ENCODE measurements at regions not wholly inside any gene's neighbourhood (a gene's known extent, or its start where the extent isn't known, plus 50 kb on each side); places are given as distances from the start of the nearest gene placed in this dataset.

DNA sequence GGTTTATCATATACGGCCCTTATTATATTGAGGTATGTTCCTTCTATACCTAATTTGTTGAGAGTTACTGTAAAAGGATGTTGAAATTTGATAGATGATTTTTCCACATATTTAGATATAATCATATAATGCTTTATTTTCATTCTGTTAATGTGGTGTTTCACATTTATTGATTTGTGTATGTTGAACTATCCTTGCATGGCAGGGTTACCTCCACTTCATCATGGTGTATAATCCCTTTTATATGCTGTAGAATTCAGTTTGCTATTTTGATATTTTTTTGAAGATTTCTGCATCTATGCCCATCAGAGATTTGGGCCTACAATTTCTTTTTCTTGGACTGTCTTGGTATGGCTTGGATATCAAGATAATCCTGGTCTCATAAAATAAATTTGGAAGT lies 355.5 kb downstream of the EDEM1 start:
- intact Hi-C loops (cut with micrococcal nuclease): no loop called here
- Mint-ChIP-seq H3K27ac (no peak overlapping the region), H3K9me3 (peaks cover 47% of the 10 kb centered on the region), H3K4me1 (ENCODE audit: low read depth) (no peaks in the 10 kb centered on the region), H3K4me3 (no peak overlapping the region), H3K36me3 (ENCODE audit: low read depth) (no peaks in the 10 kb centered on the region), H3K27me3 (no peaks in the 10 kb centered on the region)

DNA sequence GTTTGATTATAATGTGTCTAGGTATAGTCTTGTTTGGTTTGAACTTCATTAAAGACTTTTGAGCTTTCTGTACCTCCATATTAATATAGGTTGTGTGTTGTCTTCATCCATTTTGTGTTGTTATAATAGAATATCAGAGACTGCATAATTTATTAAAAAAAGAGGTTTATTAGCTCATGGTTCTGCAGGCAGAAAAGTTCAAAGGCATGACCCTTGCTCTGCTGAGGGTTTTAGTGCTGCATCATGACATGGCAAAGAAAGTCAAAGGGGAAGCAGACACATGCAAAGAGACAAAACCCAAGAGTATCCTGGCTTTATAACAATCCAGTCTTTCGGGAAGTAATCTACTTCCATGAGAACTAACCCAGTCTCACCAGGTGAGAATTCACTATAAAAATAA lies 358.2 kb downstream of the EDEM1 start:
- H3K36me3 Mint-ChIP-seq (ENCODE audit: low read depth): no peaks in the 10 kb centered on the region
- H3K4me1 Mint-ChIP-seq (ENCODE audit: low read depth): no peaks in the 10 kb centered on the region
- peaks cover 58% of the 10 kb centered on the region for H3K9me3 Mint-ChIP-seq
- H3K27ac Mint-ChIP-seq: no peak overlapping the region
- H3K27me3 Mint-ChIP-seq: no peaks in the 10 kb centered on the region
- no peak overlapping the region for H3K4me3 Mint-ChIP-seq
- intact Hi-C loops (cut with micrococcal nuclease): no loop called here

DNA sequence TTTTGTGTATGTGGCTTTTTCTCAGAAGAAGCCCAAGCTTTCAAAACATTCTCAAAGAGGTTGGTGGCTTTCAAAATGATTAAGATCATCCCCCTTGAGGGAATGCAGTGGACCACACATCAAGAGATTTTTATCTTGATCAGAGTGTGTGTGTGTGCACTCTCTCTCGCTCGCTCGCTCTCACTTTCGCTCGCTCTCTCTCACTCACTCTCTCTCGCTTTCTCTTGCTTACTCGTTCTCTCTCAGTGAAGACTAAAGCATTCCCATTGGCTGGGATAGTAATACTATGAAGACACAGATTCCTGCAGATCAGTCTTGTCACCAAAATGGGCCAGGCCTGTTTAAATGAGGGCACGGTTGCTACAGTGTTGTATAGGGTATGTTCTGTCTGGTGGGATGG lies 365.7 kb downstream of the EDEM1 start:
- H3K4me1 Mint-ChIP-seq (ENCODE audit: low read depth): no peaks in the 10 kb centered on the region
- H3K9me3 Mint-ChIP-seq: peaks cover 21% of the 10 kb centered on the region
- H3K27me3 Mint-ChIP-seq: no peaks in the 10 kb centered on the region
- intact Hi-C loops (cut with micrococcal nuclease): no loop called here
- no peak overlapping the region for H3K27ac Mint-ChIP-seq
- no peak overlapping the region for H3K4me3 Mint-ChIP-seq
- no peaks in the 10 kb centered on the region for H3K36me3 Mint-ChIP-seq (ENCODE audit: low read depth)

DNA sequence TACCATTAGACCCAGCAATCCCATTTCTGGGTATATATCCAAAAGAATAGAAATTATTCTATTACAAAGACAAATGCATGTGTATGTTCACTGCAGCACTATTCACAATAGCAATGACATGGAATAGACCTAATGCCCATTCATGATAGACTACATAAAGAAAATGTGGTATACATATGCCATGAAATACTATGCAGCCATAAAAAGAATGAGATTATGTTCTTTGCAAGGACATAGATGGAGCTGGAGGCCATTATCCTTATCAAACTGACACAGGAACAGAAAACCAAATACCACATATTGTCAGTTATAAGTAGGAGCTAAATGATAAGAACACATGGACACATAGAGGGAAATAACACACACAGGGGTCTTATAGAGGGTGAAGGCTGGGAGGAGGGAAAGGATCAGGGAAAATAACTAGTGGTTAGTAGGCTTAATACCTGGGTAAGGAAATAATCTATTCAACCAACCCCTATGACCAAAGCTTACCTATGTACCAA lies 366.8 kb downstream of the EDEM1 start:
- H3K36me3 Mint-ChIP-seq (ENCODE audit: low read depth): no peaks in the 10 kb centered on the region
- no peak overlapping the region for H3K27ac Mint-ChIP-seq
- H3K9me3 Mint-ChIP-seq: peaks cover 18% of the 10 kb centered on the region
- intact Hi-C loops (cut with micrococcal nuclease): no loop called here
- no peaks in the 10 kb centered on the region for H3K27me3 Mint-ChIP-seq
- H3K4me1 Mint-ChIP-seq (ENCODE audit: low read depth): no peaks in the 10 kb centered on the region
- H3K4me3 Mint-ChIP-seq: no peak overlapping the region

DNA sequence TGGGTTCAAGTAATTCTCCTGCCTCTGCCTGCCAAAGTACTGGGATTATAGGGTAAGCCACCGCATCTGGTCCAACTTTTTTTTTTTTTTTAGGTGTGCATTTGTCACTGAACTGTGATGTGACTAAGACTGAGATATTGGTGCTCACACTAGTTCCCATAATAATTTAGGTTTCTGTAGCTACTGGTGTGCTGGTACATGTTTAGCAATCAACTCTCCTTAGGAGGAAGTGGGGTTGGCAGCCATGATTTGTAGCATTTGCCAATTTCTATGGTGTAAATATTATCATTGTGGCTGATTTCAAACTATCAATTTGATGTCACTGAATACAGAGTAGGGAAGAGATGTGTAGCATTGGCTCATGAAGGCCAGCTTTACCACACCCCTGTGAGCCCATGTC lies 372.7 kb downstream of the EDEM1 start:
- intact Hi-C loops (cut with micrococcal nuclease): no loop called here
- no peaks in the 10 kb centered on the region for H3K4me1 Mint-ChIP-seq (ENCODE audit: low read depth)
- peaks cover 18% of the 10 kb centered on the region for H3K9me3 Mint-ChIP-seq
- H3K4me3 Mint-ChIP-seq: no peak overlapping the region
- H3K27me3 Mint-ChIP-seq: no peaks in the 10 kb centered on the region
- H3K27ac Mint-ChIP-seq: no peak overlapping the region
- H3K36me3 Mint-ChIP-seq (ENCODE audit: low read depth): no peaks in the 10 kb centered on the region

DNA sequence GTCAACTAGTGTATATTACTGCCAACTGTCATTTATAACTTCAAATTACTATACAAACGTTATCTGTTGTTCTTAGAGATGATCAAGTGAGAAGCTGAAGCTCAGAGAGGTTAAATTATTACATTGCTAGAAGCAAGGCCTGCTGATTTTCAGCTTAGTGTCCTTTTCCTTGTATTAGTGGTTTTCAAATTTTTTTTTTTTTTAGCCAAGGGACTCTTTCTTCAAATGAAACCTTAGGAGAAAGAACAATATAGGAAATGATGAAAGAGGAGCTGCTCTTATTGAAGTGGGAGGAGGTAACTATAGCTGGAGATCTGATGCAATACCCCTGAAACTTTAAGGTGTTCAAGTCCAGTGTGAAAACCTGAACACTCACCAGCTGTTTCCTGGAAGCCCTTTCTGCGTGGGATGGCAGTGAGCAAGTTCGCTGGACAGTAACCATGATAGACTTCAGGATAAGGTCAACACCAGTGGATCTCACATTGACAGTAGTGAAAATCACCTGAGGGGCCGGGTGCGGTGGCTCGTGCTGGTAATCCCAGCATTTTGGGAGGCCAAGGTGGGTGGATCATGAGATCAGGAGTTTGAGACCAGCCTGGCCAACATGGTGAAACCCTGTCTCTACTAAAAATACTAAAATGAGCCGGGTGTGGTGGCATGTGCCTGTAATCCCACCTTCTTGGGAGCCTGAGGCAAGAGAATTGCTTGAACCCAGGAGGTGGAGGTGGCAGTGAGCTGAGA lies 376.2 kb downstream of the EDEM1 start:
- Mint-ChIP-seq H3K4me1 (ENCODE audit: low read depth) (no peaks in the 10 kb centered on the region), H3K36me3 (ENCODE audit: low read depth) (no peaks in the 10 kb centered on the region), H3K27ac (no peak overlapping the region), H3K27me3 (no peaks in the 10 kb centered on the region), H3K4me3 (no peak overlapping the region), H3K9me3 (peaks cover 20% of the 10 kb centered on the region)
- intact Hi-C loops (cut with micrococcal nuclease): no loop called here

DNA sequence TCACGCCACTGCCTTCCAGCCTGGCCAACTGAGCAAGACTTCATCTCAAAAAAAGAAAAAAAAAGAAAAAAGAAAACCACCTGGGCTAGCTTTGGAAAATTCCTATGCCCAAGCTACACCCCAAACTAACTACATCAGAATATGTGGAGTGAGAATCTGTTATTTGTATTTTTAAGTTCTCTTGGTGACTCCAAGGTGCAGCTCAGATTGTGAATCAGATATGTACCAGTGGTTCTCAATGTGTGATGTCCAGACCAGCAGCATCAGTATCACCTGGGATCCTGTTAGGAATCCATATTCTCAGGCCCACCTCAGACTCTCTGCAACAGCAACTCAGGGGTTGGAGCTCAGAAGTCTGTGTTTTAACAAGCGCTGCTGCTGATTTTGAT lies 376.8 kb downstream of the EDEM1 start:
- intact Hi-C loops (cut with micrococcal nuclease): no loop called here
- H3K4me1 Mint-ChIP-seq (ENCODE audit: low read depth): no peaks in the 10 kb centered on the region

DNA sequence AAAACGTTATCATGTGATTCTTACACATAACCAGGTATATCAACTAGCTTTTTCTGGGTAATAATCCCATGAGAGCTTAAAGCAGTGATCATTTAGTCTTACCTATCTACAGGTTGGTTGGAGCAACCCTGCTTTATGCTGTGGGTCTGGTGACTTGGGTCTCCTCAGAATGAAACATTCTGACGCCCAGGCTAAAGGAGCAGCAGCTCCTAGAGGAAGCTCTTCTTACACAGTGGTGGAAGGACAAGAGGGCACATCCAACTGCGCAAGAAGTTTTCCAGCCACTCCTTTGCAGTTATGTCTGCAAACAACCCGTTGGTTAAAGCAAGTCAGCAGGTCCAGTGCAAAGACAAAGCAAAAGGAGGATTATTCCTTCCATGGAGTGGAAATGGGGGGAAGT lies 377.5 kb downstream of the EDEM1 start:
- Mint-ChIP-seq H3K4me1 (ENCODE audit: low read depth) (no peaks in the 10 kb centered on the region), H3K27ac (no peak overlapping the region)
- intact Hi-C loops (cut with micrococcal nuclease): no loop called here

More for the DNA sequence above, 376.8 kb downstream of the EDEM1 start:
- H3K36me3 Mint-ChIP-seq (ENCODE audit: low read depth): no peaks in the 10 kb centered on the region
- no peaks in the 10 kb centered on the region for H3K27me3 Mint-ChIP-seq
- no peak overlapping the region for H3K27ac Mint-ChIP-seq
- no peak overlapping the region for H3K4me3 Mint-ChIP-seq
- peaks cover 18% of the 10 kb centered on the region for H3K9me3 Mint-ChIP-seq

DNA sequence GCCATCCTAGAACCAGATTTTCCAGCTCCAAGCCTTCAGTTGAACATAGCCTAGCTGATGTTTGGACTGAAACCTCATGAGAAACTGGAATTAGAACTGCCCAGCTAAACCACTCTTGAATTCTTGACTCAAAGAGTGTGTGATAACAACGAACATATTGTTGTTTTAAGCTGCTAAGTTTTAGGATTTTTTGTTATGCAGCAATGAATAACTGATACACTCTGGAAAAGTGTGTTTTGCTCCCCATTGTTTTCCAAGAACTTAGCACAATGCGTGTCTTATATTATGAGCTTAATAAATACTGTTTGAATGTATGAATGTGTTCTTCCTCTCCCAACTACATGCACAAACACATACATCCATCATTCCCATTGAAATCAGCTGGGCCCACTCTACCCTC lies 379.6 kb downstream of the EDEM1 start:
- Mint-ChIP-seq H3K27ac (no peak overlapping the region), H3K27me3 (no peaks in the 10 kb centered on the region), H3K4me1 (ENCODE audit: low read depth) (no peaks in the 10 kb centered on the region), H3K9me3 (peaks cover 9% of the 10 kb centered on the region), H3K36me3 (ENCODE audit: low read depth) (no peaks in the 10 kb centered on the region), H3K4me3 (no peak overlapping the region)
- intact Hi-C loops (cut with micrococcal nuclease): no loop called here

More for the DNA sequence above, 377.5 kb downstream of the EDEM1 start:
- peaks cover 17% of the 10 kb centered on the region for H3K9me3 Mint-ChIP-seq
- no peak overlapping the region for H3K4me3 Mint-ChIP-seq
- H3K36me3 Mint-ChIP-seq (ENCODE audit: low read depth): no peaks in the 10 kb centered on the region
- no peaks in the 10 kb centered on the region for H3K27me3 Mint-ChIP-seq

DNA sequence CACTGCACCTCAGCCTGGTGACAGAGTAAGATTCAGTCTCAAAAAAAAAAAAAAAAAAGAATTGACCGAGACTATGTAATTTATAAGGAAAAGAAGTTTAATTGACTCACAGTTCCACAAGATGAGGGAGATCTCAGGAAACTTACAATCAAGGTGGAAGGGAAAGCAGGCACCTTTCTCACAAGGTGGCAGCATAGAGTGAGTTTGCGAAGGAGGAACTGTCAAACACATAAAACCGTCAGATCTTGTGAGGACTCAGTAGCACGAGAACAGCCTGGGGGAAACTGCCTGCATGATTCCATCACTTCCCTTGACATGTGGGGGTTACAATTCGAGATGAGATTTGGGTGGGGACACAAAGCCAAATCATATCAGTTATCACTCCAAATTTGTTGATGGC lies 380.9 kb downstream of the EDEM1 start:
- intact Hi-C loops (cut with micrococcal nuclease): no loop called here
- H3K27me3 Mint-ChIP-seq: no peaks in the 10 kb centered on the region
- H3K4me3 Mint-ChIP-seq: no peak overlapping the region
- no peak overlapping the region for H3K27ac Mint-ChIP-seq
- no peaks in the 10 kb centered on the region for H3K36me3 Mint-ChIP-seq (ENCODE audit: low read depth)
- H3K4me1 Mint-ChIP-seq (ENCODE audit: low read depth): no peaks in the 10 kb centered on the region
- peaks cover 9% of the 10 kb centered on the region for H3K9me3 Mint-ChIP-seq

DNA sequence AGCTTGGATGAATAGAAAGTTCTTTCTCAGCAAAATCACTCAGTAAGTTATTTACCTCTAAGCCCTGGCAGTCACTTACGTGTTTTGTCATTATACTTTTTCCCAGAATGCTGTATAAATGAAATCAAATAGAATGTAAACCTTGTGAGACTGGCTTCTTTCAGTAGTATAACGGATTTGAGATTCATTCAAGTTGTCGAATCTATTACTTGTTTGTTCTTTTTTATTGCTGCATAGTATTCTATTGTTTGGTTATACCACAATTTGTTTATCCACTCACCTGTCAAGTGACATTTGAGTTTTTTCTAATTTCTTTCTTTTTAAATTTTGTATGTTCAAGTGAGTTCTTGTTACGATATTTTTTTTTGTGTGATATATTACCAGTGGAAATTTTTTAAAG lies 381.6 kb downstream of the EDEM1 start:
- intact Hi-C loops (cut with micrococcal nuclease): no loop called here
- Mint-ChIP-seq H3K4me1 (ENCODE audit: low read depth) (peaks cover 3% of the 10 kb centered on the region), H3K27me3 (no peaks in the 10 kb centered on the region), H3K4me3 (no peak overlapping the region), H3K36me3 (ENCODE audit: low read depth) (no peaks in the 10 kb centered on the region), H3K9me3 (peaks cover 9% of the 10 kb centered on the region), H3K27ac (no peak overlapping the region)

DNA sequence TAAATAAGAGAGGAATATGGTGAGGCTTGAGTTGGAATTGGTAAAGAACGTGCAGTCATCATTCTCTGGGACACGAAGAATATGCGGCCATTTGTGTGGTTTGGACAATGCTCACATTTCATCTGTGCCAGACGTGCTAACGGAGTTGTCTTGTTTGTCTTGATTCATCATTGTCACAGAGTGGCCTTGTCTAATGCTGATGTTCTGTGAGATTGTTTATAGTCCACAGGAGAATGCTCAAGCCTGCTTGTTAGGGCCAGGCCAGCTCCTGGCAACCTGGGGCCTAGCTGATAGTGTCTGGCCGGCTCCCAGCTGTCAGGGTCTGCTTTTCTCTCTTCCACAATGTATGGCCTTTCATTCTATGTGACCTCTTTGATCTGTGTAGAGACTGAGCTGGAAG lies 384.7 kb downstream of the EDEM1 start:
- intact Hi-C loops (cut with micrococcal nuclease): no loop called here
- Mint-ChIP-seq H3K4me3 (no peak overlapping the region), H3K36me3 (ENCODE audit: low read depth) (no peaks in the 10 kb centered on the region), H3K27me3 (peaks cover 6% of the 10 kb centered on the region), H3K27ac (no peak overlapping the region), H3K4me1 (ENCODE audit: low read depth) (peaks cover 5% of the 10 kb centered on the region), H3K9me3 (peaks cover 6% of the 10 kb centered on the region)

DNA sequence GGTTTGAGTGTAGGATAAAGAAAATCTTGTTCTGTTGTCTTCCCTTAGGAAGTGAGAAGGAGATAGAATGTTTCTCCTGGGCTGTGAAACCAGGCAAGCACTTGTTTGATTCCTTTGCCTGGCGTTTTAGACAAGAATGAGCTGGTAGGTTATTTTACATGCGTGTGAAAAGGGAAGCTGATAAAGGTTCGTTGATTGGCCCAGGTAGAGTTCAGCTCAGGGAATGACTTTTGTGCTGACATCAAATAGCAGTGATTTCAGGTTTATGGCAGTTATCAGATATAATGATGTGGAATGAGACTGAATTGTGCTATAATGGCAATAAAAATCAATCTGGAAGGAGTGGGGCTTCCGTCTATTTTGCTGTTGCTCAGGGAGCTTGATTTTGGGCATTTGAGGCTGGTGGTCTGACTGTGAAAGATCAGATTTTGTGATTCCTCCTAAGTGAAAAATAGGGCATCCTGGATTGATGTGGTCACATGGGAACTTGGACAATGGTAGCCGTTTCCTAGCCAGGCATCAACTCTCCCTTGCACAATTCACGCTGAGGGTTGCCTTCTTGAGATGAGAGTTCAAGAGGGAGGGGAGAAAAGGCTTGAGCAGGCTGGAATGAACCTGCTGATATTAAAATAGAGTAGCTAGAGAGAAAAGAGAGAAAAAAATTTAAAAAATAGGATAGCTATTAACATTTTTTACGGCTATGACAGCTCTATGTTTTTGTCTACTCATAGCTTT lies 388.9 kb downstream of the EDEM1 start:
- no peak overlapping the region for H3K4me3 Mint-ChIP-seq
- no peak overlapping the region for H3K27ac Mint-ChIP-seq
- H3K27me3 Mint-ChIP-seq: peaks cover 15% of the 10 kb centered on the region
- peaks cover 33% of the 10 kb centered on the region for H3K4me1 Mint-ChIP-seq (ENCODE audit: low read depth)
- no peaks in the 10 kb centered on the region for H3K9me3 Mint-ChIP-seq
- intact Hi-C loops (cut with micrococcal nuclease): no loop called here
- no peaks in the 10 kb centered on the region for H3K36me3 Mint-ChIP-seq (ENCODE audit: low read depth)

DNA sequence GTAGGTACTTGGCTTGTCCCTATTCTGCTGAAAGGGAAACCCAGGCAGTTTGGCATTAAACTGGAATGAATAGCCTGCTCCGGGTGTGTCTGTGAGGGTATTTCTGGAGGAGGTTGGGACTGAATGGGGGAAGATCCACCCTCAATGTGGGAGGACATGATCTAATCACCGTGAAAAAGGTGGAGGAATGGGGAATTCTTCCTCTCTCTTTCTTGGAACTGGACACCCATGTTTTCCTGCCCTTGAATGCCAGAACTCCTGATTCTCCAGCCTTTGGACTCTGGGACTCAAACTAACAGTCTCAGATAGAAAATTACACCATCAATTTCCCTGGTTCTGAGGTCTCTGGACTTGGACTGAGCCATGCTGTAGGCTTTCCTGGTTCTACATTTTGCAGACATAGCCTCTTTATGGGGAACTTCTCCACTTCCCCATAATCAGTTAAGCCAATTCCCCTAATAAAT lies 391.7 kb downstream of the EDEM1 start:
- no peaks in the 10 kb centered on the region for H3K36me3 Mint-ChIP-seq (ENCODE audit: low read depth)
- no peaks in the 10 kb centered on the region for H3K9me3 Mint-ChIP-seq
- intact Hi-C loops (cut with micrococcal nuclease): no loop called here
- H3K4me1 Mint-ChIP-seq (ENCODE audit: low read depth): peaks cover 30% of the 10 kb centered on the region
- no peak overlapping the region for H3K4me3 Mint-ChIP-seq
- H3K27ac Mint-ChIP-seq: no peak overlapping the region
- peaks cover 19% of the 10 kb centered on the region for H3K27me3 Mint-ChIP-seq
